HG03159 (cell line): ENCODE measurements at regions not wholly inside any gene's neighbourhood (a gene's known extent, or its start where the extent isn't known, plus 50 kb on each side); places are given as distances from the start of the nearest gene placed in this dataset.

Experiments used
- ATAC-seq: cut with Tn5 transposase; IDR thresholded peaks from one replicate; pipeline ENCODE4 v1.9.1; 2021; ENCODE audit warnings: mild to moderate bottlenecking, moderate library complexity; ENCODE audit not compliant: unreplicated experiment

- no peak for ATAC-seq
These were observed 1404.0 kb downstream of the AACS start for GRCh38 chr12:126469211-126469610.

- ATAC-seq: no peak
These were observed 1409.5 kb downstream of the AACS start for GRCh38 chr12:126474703-126475102.

GRCh38 chr12:126480451-126480850 is 1415.2 kb downstream of the AACS start:
- no peak for ATAC-seq

GRCh38 chr12:126481688-126482087 is 1416.5 kb downstream of the AACS start:
- no peak for ATAC-seq

GRCh38 chr12:126482238-126482889 is 1417.1 kb downstream of the AACS start:
- no peak for ATAC-seq

GRCh38 chr12:126483145-126484068 is 1418.2 kb downstream of the AACS start:
- ATAC-seq: no peak

- ATAC-seq: no peak
These were observed 1422.3 kb downstream of the AACS start for GRCh38 chr12:126487431-126487980.

GRCh38 chr12:126488806-126489205 is 1423.6 kb downstream of the AACS start:
- no peak for ATAC-seq

- no peak for ATAC-seq
These were observed 1426.9 kb downstream of the AACS start for GRCh38 chr12:126492181-126492580.

- ATAC-seq: no peak
These were observed 1428.3 kb downstream of the AACS start for GRCh38 chr12:126493366-126494108.

GRCh38 chr12:126496201-126496600 is 1431.0 kb downstream of the AACS start:
- ATAC-seq: no peak

GRCh38 chr12:126506426-126507182 is 1441.4 kb downstream of the AACS start:
- no peak for ATAC-seq

GRCh38 chr12:126507231-126507630 is 1442.0 kb downstream of the AACS start:
- no peak for ATAC-seq

- no peak for ATAC-seq
These were observed 1444.3 kb downstream of the AACS start for GRCh38 chr12:126509572-126509971.

GRCh38 chr12:126510630-126511029 is 1445.4 kb downstream of the AACS start:
- ATAC-seq: no peak

GRCh38 chr12:126512916-126513913 is 1448.0 kb downstream of the AACS start:
- ATAC-seq: no peak

- no peak for ATAC-seq
These were observed 1453.5 kb downstream of the AACS start for GRCh38 chr12:126518596-126519200.

- no peak for ATAC-seq
These were observed 1454.6 kb downstream of the AACS start for GRCh38 chr12:126519833-126520232.

GRCh38 chr12:126523891-126524290 is 1458.7 kb downstream of the AACS start:
- ATAC-seq: no peak
